HEK293 (cell line): ENCODE measurements at regions not wholly inside any gene's neighbourhood (a gene's known extent, or its start where the extent isn't known, plus 50 kb on each side); places are given as distances from the start of the nearest gene placed in this dataset.

Source experiments
- KLF1 ChIP-seq: fragments of 450-650 bp; formaldehyde crosslinking; IDR thresholded peaks from 2 replicates; pipeline ENCODE4 v1.5.1; 2016; ENCODE audit warnings: missing biosample characterization, missing genetic modification characterization
- OVOL3 ChIP-seq: fragments of 450-650 bp; formaldehyde crosslinking; IDR thresholded peaks from 2 replicates; pipeline ENCODE4 v1.5.1; 2016; ENCODE audit warnings: missing biosample characterization, missing genetic modification characterization
- ZBTB48 ChIP-seq: fragments of 450-650 bp; formaldehyde crosslinking; IDR thresholded peaks from 2 replicates; pipeline ENCODE4 v1.5.1; 2016; ENCODE audit warnings: missing biosample characterization, missing genetic modification characterization
- ZNF140 ChIP-seq: fragments of 450-650 bp; formaldehyde crosslinking; IDR thresholded peaks from 2 replicates; pipeline ENCODE4 v1.5.1; 2016; ENCODE audit warnings: missing biosample characterization, missing genetic modification characterization
- ZSCAN16 ChIP-seq: fragments of 450-650 bp; formaldehyde crosslinking; IDR thresholded peaks from 2 replicates; pipeline ENCODE4 v1.5.1; 2016; ENCODE audit warnings: missing biosample characterization, missing genetic modification characterization
- TF ChIP-seq, protein P1 (sequence below): fragments of 450-650 bp; formaldehyde crosslinking; IDR thresholded peaks from 2 replicates; pipeline ENCODE4 v1.5.1; 2016; ENCODE audit warnings: missing biosample characterization, missing genetic modification characterization
- TF ChIP-seq, protein P2 (sequence below): fragments of 450-650 bp; formaldehyde crosslinking; IDR thresholded peaks from 2 replicates; pipeline ENCODE4 v1.5.1; 2016; ENCODE audit warnings: missing biosample characterization, missing genetic modification characterization

DNA sequence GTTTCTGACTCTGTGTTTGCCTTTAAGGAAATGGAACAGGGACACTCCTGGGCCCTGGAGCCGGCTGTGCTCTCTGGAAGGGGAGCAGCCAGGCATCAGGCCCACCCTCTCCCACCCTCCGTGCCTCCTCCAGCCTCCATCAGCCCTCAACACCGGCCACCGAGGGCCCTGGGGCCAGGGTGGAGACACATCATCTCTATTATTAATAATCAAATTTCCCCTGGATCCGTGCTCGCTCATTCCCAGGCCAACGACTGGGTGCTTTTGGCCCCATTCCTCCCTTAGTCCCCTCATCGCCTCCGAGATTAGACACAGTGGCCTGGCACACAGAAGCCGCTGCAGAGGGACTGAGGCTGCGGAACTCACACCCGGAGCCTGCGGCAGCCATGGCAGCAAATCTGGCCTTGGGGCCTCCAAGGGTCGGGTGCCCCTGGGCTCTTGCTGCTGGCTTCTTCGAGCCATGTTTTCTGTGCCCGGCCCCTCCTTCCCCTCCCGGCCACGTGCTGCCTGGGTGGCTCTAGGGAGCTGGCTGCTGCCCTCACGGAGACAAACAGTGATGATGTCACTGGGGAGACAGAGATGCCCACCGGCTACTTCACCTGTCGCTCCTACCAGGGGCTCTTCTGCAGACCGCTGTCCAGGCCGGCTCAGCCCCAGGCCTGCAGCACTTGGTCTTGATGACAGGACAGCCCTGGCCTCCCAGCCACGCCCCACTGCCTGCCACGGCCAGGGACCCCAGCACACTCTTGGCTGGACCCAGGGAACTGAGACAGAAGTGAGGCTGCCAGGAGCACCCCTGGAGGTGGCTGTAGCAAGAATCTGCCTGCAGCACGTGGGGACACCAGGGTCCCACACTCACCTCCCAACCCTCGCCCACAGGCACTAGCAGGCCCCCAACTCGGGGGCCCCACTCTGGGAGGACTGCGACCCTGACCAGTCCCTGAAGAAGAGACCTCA is 76.6 kb upstream of the PPP1R26 start:
- no peak for TF ChIP-seq ZSCAN16 (tag by site-specific recombination)
- TF ChIP-seq, protein P1, sequence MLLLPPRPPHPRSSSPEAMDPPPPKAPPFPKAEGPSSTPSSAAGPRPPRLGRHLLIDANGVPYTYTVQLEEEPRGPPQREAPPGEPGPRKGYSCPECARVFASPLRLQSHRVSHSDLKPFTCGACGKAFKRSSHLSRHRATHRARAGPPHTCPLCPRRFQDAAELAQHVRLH (tag by site-specific recombination), result no peak
- TF ChIP-seq KLF1 (tag by site-specific recombination), result no peak
- no peak for TF ChIP-seq ZNF140 (tag by site-specific recombination)
- no peak for TF ChIP-seq ZBTB48 (tag by site-specific recombination)
- no peak for TF ChIP-seq OVOL3 (tag by site-specific recombination)
- TF ChIP-seq, protein P2, sequence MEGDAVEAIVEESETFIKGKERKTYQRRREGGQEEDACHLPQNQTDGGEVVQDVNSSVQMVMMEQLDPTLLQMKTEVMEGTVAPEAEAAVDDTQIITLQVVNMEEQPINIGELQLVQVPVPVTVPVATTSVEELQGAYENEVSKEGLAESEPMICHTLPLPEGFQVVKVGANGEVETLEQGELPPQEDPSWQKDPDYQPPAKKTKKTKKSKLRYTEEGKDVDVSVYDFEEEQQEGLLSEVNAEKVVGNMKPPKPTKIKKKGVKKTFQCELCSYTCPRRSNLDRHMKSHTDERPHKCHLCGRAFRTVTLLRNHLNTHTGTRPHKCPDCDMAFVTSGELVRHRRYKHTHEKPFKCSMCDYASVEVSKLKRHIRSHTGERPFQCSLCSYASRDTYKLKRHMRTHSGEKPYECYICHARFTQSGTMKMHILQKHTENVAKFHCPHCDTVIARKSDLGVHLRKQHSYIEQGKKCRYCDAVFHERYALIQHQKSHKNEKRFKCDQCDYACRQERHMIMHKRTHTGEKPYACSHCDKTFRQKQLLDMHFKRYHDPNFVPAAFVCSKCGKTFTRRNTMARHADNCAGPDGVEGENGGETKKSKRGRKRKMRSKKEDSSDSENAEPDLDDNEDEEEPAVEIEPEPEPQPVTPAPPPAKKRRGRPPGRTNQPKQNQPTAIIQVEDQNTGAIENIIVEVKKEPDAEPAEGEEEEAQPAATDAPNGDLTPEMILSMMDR (tag by site-specific recombination), result no peak
